ENCODE measurements at regions not wholly inside any gene's neighbourhood (a gene's known extent, or its start where the extent isn't known, plus 50 kb on each side); places are given as distances from the start of the nearest gene placed in this dataset.
"Not testable (repeated sequence)": the region's sequence is repeated elsewhere in the genome, so short reads cannot be mapped to it uniquely, and the experiment has no call there.

GRCh38 chr9:108742191-108742590, 113.6 kb downstream of the ACTL7B start:
- BruUV-seq (replicated peaks), result no TSS peak
- no peak for TF ChIP-seq MYC (IDR thresholded peaks at IDR 0.05; ENCODE audit: low read depth, low read length)
- no peak for TF ChIP-seq JUN (IDR thresholded peaks at IDR 0.05; ENCODE audit: borderline replicate concordance, insufficient read depth, insufficient read length, low read depth)
- no peak for TF ChIP-seq GATA2 (IDR thresholded peaks at IDR 0.05; ENCODE audit: insufficient read depth, insufficient read length, low read depth, low read length)
- no peak for TF ChIP-seq EZH2 (IDR thresholded peaks at IDR 0.05; ENCODE audit: borderline replicate concordance, low read depth, low read length, severe bottlenecking)
- TF ChIP-seq FOS (IDR thresholded peaks at IDR 0.05; ENCODE audit: borderline replicate concordance, insufficient read depth, low read length), result no peak
- TF ChIP-seq CTCF (IDR thresholded peaks at IDR 0.05; ENCODE audit: extremely low read depth in 1 of 2, insufficient read depth in 1 of 2, low read depth in 1 of 2, low read length in 2 of 2), result no peak
- no peak for TF ChIP-seq POLR2AphosphoS5 (IDR thresholded peaks at IDR 0.05; ENCODE audit: insufficient read depth, low read depth, low read length)
- TF ChIP-seq MAX (IDR thresholded peaks at IDR 0.05; ENCODE audit: insufficient read depth, insufficient read length), result no peak
- dilution Hi-C loops (cut with MboI; ENCODE audit: extremely low pct_ligation_motif_present, low sequenced_read_pairs) (no loop called here), intact Hi-C loops (cut with micrococcal nuclease) (no loop called here)
- ChIA-PET CTCF (no interaction called here), POLR2A (no interaction called here)
- no peaks in the 10 kb centered on the region for H4K20me1 ChIP-seq (replicated peaks; ENCODE audit: control insufficient read depth, extremely low read depth, insufficient read depth, low read length)
- no peaks in the 10 kb centered on the region for H3K27me3 ChIP-seq (ENCODE audit: control insufficient read depth in 2 of 2, insufficient read depth in 2 of 2, low read length in 2 of 2)
- no peaks in the 10 kb centered on the region for H3K79me2 ChIP-seq (ENCODE audit: control insufficient read depth, insufficient read depth, low read length)
- H2AFZ ChIP-seq (ENCODE audit: low read depth, low read length), result no peak overlapping the region
- H3K36me3 ChIP-seq (ENCODE audit: control insufficient read depth in 2 of 2, extremely low read depth in 1 of 2, insufficient read depth in 2 of 2, low read length in 2 of 2), result no peaks in the 10 kb centered on the region
- H3K4me3 ChIP-seq (replicated peaks in 1 of 3; ENCODE audit: insufficient read depth in 1 of 3, low read depth in 1 of 3, low read length in 3 of 3), result no peak overlapping the region
- H3K4me2 ChIP-seq (ENCODE audit: insufficient read depth, low read length), result no peak overlapping the region
- H3K4me1 ChIP-seq (ENCODE audit: control insufficient read depth, extremely low read depth, insufficient read depth, low read length), result no peaks in the 10 kb centered on the region
- no peak for DNase-seq (ENCODE audit: low read depth, low spot score)
- no peaks in the 10 kb centered on the region for H3K9me3 ChIP-seq (replicated peaks; ENCODE audit: control insufficient read depth, insufficient read depth, low read length)
- H3K9ac ChIP-seq (replicated peaks; ENCODE audit: extremely low read depth, insufficient read depth, low read length), result no peak overlapping the region
- no peak for FAIRE-seq
- H3K27ac ChIP-seq (ENCODE audit: insufficient read depth, low read depth, low read length), result no peak overlapping the region
- H3K9me1 ChIP-seq (replicated peaks; ENCODE audit: control insufficient read depth, extremely low read depth, insufficient read depth, low read length), result no peaks in the 10 kb centered on the region

GRCh38 chr9:108731292-108731691, 124.5 kb downstream of the ACTL7B start:
- POLR2A ChIA-PET; H3K9me1 ChIP-seq (replicated peaks; ENCODE audit: control insufficient read depth, extremely low read depth, insufficient read depth, low read length); H3K79me2 ChIP-seq (ENCODE audit: control insufficient read depth, insufficient read depth, low read length); BruUV-seq (replicated peaks); intact Hi-C loops (cut with micrococcal nuclease); H2AFZ ChIP-seq (ENCODE audit: low read depth, low read length); H3K4me2 ChIP-seq (ENCODE audit: insufficient read depth, low read length); H4K20me1 ChIP-seq (replicated peaks; ENCODE audit: control insufficient read depth, extremely low read depth, insufficient read depth, low read length); dilution Hi-C loops (cut with MboI; ENCODE audit: extremely low pct_ligation_motif_present, low sequenced_read_pairs); H3K9ac ChIP-seq (replicated peaks; ENCODE audit: extremely low read depth, insufficient read depth, low read length); H3K4me3 ChIP-seq (replicated peaks in 1 of 3; ENCODE audit: insufficient read depth in 1 of 3, low read depth in 1 of 3, low read length in 3 of 3); FAIRE-seq; H3K4me1 ChIP-seq (ENCODE audit: control insufficient read depth, extremely low read depth, insufficient read depth, low read length); H3K27ac ChIP-seq (ENCODE audit: insufficient read depth, low read depth, low read length); H3K36me3 ChIP-seq (ENCODE audit: control insufficient read depth in 2 of 2, extremely low read depth in 1 of 2, insufficient read depth in 2 of 2, low read length in 2 of 2); DNase-seq (ENCODE audit: low read depth, low spot score); H3K9me3 ChIP-seq (replicated peaks; ENCODE audit: control insufficient read depth, insufficient read depth, low read length); H3K27me3 ChIP-seq (ENCODE audit: control insufficient read depth in 2 of 2, insufficient read depth in 2 of 2, low read length in 2 of 2): not testable (repeated sequence)
- CTCF ChIA-PET, result interaction anchor here (0.7 kb wide), 1 partner anchor 90 kb away, joined by 3 read pairs; no protein-coding TSS in a partner anchor

All from endothelial cell of umbilical vein (primary cell).